Right lung (tissue), 2 donors: ENCODE measurements at regions not wholly inside any gene's neighbourhood (a gene's known extent, or its start where the extent isn't known, plus 50 kb on each side); places are given as distances from the start of the nearest gene placed in this dataset.
"Not testable (repeated sequence)": the region's sequence is repeated elsewhere in the genome, so short reads cannot be mapped to it uniquely, and the experiment has no call there.

ENCODE experiments used
- DNase-seq, 2 donors: peaks; one replicate each; pipeline ENCODE4 v3.0.0-alpha.2; 2013

- no peak for DNase-seq
These were observed 100.7 kb downstream of the SLC16A1 start for GRCh38 chr1:112855152-112855828.

- DNase-seq, result not testable (repeated sequence)
These were observed 101.5 kb downstream of the SLC16A1 start for GRCh38 chr1:112854368-112854984.

GRCh38 chr1:112853915-112854314 lies 102.1 kb downstream of the SLC16A1 start:
- not testable (repeated sequence) for DNase-seq

GRCh38 chr1:112852934-112853333 lies 103.1 kb downstream of the SLC16A1 start:
- DNase-seq, result no peak

- DNase-seq, result no peak
These were observed 103.7 kb downstream of the SLC16A1 start for GRCh38 chr1:112852276-112852675.

- no peak for DNase-seq
These were observed 105.8 kb downstream of the SLC16A1 start for GRCh38 chr1:112850034-112850757.

- DNase-seq, result peak; percentile 28 to 30
These were observed 106.5 kb downstream of the SLC16A1 start for GRCh38 chr1:112849425-112850033.

GRCh38 chr1:112841825-112842224 lies 114.2 kb downstream of the SLC16A1 start:
- no peak for DNase-seq

GRCh38 chr1:112840631-112841624 lies 115.1 kb downstream of the SLC16A1 start:
- no peak for DNase-seq

GRCh38 chr1:112836642-112837041 lies 119.4 kb downstream of the SLC16A1 start:
- no peak for DNase-seq

- DNase-seq, result no peak
These were observed 118.7 kb upstream of the PPM1J start for GRCh38 chr1:112833806-112834205.

- DNase-seq, result not testable (repeated sequence)
These were observed 117.1 kb upstream of the PPM1J start for GRCh38 chr1:112832259-112832658.

- not testable (repeated sequence) for DNase-seq
These were observed 114.6 kb upstream of the PPM1J start for GRCh38 chr1:112829691-112830090.

- DNase-seq, result no peak
These were observed 113.6 kb upstream of the PPM1J start for GRCh38 chr1:112828716-112829115.

- DNase-seq, result not testable (repeated sequence)
These were observed 112.3 kb upstream of the PPM1J start for GRCh38 chr1:112827391-112827790.

GRCh38 chr1:112826217-112826944 lies 111.2 kb upstream of the PPM1J start:
- DNase-seq, result no peak

GRCh38 chr1:112825563-112826216 lies 110.6 kb upstream of the PPM1J start:
- not testable (repeated sequence) for DNase-seq

GRCh38 chr1:112825075-112825474 lies 109.9 kb upstream of the PPM1J start:
- not testable (repeated sequence) for DNase-seq

GRCh38 chr1:112821307-112822063 lies 106.4 kb upstream of the PPM1J start:
- DNase-seq, result not testable (repeated sequence)
